AG09319 (cell line): ENCODE measurements at regions not wholly inside any gene's neighbourhood (a gene's known extent, or its start where the extent isn't known, plus 50 kb on each side); places are given as distances from the start of the nearest gene placed in this dataset.

Experiments
- DNase-seq: peaks from one replicate; pipeline ENCODE4 v3.0.0-alpha.2; 2010; ENCODE audit warnings: low read depth; ENCODE audit errors: extremely low read depth
- TF ChIP-seq, protein P1 (sequence below): IDR thresholded peaks from 2 replicates; pipeline ENCODE4 v1.5.1; 2011; ENCODE audit warnings: low read depth, mild to moderate bottlenecking, inconsistent platforms, low read length, moderate library complexity

DNA sequence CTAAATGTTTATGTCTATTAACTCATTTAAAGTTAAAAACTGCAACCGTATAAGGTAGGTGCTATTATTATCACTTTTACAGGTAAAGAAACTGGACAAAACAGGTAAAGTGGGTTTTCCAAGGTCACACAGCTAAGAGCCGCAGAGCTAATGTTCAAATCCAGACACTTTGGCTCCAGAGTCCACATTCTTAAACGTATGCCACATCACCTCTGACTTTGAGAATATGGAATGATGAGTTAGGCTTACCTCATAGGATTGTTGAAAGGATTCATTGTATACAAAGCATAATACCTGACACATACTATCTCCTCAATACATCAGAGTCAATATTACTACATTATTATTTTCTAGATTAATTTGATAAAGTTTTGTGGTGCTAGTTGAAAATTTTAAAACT, 240.9 kb upstream of the STT3B start:
- no peak for DNase-seq
- TF ChIP-seq, protein P1, sequence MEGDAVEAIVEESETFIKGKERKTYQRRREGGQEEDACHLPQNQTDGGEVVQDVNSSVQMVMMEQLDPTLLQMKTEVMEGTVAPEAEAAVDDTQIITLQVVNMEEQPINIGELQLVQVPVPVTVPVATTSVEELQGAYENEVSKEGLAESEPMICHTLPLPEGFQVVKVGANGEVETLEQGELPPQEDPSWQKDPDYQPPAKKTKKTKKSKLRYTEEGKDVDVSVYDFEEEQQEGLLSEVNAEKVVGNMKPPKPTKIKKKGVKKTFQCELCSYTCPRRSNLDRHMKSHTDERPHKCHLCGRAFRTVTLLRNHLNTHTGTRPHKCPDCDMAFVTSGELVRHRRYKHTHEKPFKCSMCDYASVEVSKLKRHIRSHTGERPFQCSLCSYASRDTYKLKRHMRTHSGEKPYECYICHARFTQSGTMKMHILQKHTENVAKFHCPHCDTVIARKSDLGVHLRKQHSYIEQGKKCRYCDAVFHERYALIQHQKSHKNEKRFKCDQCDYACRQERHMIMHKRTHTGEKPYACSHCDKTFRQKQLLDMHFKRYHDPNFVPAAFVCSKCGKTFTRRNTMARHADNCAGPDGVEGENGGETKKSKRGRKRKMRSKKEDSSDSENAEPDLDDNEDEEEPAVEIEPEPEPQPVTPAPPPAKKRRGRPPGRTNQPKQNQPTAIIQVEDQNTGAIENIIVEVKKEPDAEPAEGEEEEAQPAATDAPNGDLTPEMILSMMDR, result no peak

DNA sequence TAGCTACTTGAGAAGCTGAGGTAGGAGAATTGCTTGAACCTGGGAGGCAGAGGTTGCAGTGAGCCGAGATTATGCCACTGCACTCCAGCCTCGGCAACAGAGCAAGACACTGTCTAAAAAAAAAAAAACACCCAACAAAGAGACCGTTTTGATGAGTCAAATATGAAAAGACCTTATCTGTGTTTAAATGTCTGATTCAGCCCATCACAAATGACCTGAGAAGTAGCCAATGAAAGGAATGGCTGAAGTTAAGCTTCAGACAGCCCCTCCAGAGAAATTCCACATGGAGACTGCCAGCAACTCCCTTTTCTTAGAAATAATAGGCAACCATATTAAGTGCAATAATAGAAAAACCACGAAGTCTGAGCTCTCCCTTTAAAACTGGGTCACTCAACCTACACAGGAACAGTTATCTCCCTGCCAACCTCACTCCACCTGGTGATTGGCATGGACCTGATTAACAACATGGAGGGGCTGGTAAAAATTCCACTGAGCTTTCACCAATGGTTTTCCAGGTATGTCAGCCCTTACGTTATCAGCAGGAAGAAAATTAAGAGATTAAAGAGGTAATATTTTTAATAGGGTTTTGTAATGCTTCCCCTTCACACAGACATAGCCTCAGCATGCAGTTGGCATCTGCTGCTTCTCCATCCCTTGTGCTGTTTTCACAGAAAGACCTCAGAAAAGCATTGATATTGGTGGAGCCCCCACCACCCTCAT, 238.1 kb upstream of the STT3B start:
- TF ChIP-seq, protein P1, result no peak
- DNase-seq, result no peak

DNA sequence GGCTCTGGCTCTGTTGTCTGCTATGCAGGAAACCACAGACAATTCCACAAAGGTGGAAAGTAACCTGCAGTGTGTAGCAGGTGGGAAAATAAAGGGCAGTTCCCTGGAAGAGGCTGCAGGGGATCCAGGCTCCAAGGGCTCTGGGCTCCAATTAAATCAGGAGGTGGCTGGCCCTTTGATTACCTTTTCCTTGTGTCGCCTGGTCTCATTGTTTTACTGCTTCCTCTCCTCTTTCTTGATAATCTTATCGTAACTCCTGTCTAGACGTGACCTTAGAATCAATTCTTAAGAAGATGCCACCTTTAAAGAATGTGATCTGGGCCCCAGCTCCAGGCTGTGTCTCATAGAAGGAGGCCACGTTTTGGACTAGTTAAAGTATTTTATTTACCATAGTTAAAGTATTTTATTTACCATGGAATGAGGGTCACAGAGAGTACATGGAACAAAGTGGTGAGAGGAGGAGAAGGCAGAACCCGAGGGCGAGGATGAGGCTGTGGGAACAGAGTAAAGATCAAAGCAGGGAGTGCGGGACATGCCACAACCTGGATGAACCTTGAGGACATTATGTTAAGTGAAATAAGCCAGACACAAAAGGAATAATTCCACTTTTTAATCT, 237.5 kb upstream of the STT3B start:
- no peak for DNase-seq
- TF ChIP-seq, protein P1, result no peak

DNA sequence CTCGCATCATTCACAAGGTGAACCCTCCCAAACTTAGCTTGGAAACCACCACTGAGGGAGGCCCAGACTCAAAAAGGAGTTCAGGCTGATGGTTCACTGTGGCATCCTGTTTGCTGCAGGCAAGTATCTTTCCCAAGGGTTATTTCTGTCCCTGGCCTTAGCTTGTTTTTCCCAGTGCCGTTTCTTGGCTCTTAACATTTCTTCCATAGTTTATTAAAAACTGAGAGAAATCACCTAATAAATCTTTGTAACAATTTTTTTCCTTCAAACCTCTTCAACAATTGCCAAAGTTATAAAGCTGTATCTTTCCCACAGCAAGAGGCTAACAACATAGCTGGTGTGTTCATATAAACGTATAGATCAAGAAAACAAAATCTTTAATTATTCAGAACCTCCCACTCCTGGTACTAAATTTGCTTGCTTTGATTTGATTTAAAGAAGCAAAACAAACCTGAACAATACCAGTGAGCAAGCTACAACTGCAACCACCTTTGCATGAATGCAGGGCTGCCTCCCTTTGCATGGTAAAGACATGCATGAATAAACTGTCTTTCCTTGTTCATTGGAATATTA, 234.9 kb upstream of the STT3B start:
- no peak for DNase-seq

DNA sequence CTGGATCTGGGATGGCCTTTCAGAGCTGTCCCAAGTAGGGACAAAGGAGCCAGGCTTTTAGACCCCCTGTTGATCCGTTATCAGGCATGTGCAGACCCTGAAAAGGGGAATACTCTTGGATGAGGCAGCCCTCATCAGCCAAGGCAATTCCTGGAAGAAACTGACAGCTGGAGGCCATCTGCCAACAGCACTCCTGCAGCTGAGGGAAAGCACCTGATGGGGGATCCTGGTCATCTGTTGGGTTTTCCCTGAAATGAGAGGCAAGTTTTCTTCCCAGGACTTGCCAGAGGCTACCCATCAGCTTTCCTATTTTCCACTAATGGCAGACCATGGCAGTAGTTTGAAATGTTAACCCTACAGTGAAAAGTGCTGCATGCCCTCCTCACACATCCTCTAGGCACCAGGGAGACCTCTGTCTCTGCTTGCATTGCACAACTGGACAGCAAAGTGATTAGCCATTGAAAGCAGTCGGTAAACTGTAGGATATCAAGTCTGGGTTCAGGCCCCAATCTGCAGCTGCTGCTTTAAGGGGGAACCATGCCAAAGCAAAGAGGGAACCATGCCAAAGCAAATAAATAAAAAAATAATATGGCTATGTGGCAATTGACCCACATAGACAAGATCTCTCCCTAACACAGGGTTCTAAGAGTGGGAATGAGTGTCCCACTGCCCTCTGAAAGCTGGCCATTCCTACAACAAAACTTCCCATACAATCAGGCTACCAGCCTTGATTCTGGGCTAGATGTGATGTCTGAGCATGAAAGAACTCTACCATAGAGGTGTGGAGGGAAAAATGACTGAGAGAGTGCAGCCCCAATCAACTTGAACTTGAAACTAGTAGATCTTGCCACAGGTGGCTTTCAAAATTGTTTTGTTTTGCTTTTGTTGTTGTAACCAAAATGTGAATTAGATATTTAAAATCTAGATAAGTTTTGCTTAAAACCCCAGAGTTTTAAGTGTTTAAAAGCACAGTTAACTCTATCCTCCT, 232.0 kb upstream of the STT3B start:
- DNase-seq, result no peak
- TF ChIP-seq, protein P1, result no peak

More for the DNA sequence above, 234.9 kb upstream of the STT3B start:
- TF ChIP-seq, protein P1, result no peak

DNA sequence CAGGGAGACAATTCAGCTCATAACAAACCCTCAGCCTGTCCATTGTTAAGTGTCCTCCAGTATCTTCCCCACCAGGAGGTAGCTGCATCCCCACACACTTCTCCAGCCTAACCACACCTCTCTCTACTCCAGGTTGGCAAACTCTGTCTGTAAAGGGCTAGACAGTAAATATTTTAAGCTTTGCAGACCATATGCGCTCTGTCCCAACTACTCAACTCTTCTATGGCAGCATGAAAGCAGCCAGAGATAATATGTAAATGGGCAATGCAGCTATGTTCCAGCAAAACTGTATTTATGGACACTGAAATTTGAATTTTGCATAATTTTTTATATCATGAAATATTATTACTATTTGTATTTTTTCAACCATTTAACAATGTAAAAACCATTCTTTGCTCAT, 230.4 kb upstream of the STT3B start:
- TF ChIP-seq, protein P1, result no peak

More for the DNA sequence above, 230.4 kb upstream of the STT3B start:
- DNase-seq, result no peak
